ENCODE measurements at regions not wholly inside any gene's neighbourhood (a gene's known extent, or its start where the extent isn't known, plus 50 kb on each side); places are given as distances from the start of the nearest gene placed in this dataset.
"Not testable (repeated sequence)": the region's sequence is repeated elsewhere in the genome, so short reads cannot be mapped to it uniquely, and the experiment has no call there.

GRCh38 chr1:29758781-29759499 lies 522.6 kb downstream of the PTPRU start:
- no peak for DNase-seq (ENCODE audit: low read depth)
- H3K4me3 ChIP-seq (ENCODE audit: low read depth, low read length), result no peak overlapping the region
- no peak for TF ChIP-seq CTCF (IDR thresholded peaks at IDR 0.05; ENCODE audit: low read depth, low read length, missing control alignments)

- no peak for TF ChIP-seq CTCF (IDR thresholded peaks at IDR 0.05; ENCODE audit: low read depth, low read length, missing control alignments)
- no peak for DNase-seq (ENCODE audit: low read depth)
- no peak overlapping the region for H3K4me3 ChIP-seq (ENCODE audit: low read depth, low read length)
Measured at GRCh38 chr1:29757866-29758780, 521.8 kb downstream of the PTPRU start.

- no peak overlapping the region for H3K4me3 ChIP-seq (ENCODE audit: low read depth, low read length)
- no peak for DNase-seq (ENCODE audit: low read depth)
- no peak for TF ChIP-seq CTCF (IDR thresholded peaks at IDR 0.05; ENCODE audit: low read depth, low read length, missing control alignments)
Measured at GRCh38 chr1:29756901-29757725, 520.8 kb downstream of the PTPRU start.

- no peak for DNase-seq (ENCODE audit: low read depth)
- H3K4me3 ChIP-seq (ENCODE audit: low read depth, low read length), result no peak overlapping the region
- no peak for TF ChIP-seq CTCF (IDR thresholded peaks at IDR 0.05; ENCODE audit: low read depth, low read length, missing control alignments)
Measured at GRCh38 chr1:29756498-29756897, 520.2 kb downstream of the PTPRU start.

DNA sequence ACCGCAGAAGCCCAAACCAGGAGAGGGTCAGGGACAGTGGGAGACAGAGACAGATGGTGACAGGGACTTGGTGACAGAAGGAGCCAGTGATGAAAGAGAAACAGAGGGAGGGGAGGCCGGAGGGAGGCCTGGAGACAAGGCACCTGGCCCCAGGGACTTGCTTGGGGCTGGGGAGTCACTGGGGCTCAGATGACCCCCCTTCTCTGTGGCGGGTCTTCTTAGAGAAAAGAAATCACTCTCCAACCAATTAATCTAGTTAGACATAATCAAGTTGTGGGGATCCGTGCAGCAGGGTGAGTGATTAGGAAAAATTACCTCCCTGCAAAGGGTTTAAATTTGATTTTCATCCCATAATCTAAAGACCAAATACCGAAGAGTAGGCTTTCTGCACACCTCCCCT lies 519.8 kb downstream of the PTPRU start:
- no peak for DNase-seq (ENCODE audit: low read depth)

DNA sequence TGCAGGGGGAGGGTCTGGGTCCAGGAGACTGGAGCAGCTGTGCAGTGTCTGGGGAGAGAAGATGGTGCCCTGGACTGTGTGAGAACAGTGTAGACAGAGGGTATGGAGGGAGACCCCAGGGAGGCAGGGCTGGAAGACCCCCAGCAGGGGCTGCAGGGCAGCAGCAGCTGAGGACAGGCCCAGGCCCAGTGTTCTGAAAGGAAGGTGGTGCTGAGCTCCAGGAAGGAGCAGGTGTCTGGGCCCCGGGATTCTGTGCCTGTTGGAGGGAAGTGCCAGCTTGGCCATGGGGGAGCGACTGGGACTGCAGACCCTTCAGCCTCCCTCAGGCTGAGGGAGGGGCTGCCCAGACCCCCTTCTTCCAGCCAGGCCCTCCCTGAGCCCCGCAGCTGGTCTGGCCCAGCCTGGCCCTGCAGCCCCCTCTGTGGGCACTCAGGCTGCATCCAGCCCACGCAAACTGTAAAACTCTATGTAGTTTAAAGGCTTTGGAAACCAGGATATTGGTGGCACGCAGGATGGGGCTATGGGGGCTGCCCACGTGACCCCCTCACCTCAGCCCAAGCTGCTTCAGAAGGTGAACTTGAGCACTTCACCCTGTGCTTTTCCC lies 519.2 kb downstream of the PTPRU start:
- DNase-seq (ENCODE audit: low read depth); H3K4me3 ChIP-seq (ENCODE audit: low read depth, low read length): not testable (repeated sequence)

More for the DNA sequence above, 519.8 kb downstream of the PTPRU start:
- TF ChIP-seq CTCF (IDR thresholded peaks at IDR 0.05; ENCODE audit: low read depth, low read length, missing control alignments), result no peak
- H3K4me3 ChIP-seq (ENCODE audit: low read depth, low read length), result no peak overlapping the region
